DOHH2 (cell line): ENCODE measurements at regions not wholly inside any gene's neighbourhood (a gene's known extent, or its start where the extent isn't known, plus 50 kb on each side); places are given as distances from the start of the nearest gene placed in this dataset.

ENCODE experiments used
- EZH2phosphoT487 ChIP-seq: fragments of 200-600 bp; sonication (generic); IDR thresholded peaks from 2 replicates; pipeline ENCODE4 v1.6.1; 2017; ENCODE audit warnings: borderline replicate concordance, mild to moderate bottlenecking, antibody characterized with exemption, low read length, moderate library complexity, mixed read lengths
- TF ChIP-seq, protein P1 (sequence below): fragments of 200-600 bp; sonication (generic); IDR thresholded peaks from one replicate; pipeline ENCODE4 v1.5.1; 2014; ENCODE audit warnings: antibody characterized with exemption, mild to moderate bottlenecking, low read depth, low read length; ENCODE audit not compliant: poor library complexity, severe bottlenecking

DNA sequence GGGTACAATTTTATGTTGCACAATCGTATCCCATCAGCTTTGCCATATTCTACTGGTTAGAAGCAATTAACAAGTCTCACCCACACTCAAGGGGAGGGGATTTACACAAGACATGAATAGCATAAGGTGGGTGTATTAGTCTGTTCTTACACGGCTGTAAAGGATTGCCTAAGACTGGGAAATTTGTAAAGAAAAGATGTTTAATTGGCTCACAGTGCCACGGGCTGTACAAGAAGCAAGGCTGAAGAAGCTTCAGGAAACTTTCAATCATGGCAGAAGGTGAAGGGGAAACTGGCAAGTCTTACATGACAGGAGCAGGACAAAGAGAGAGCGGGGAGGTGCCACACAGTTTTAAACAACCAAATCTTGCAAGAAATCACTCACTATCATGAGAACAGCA lies 231.8 kb upstream of the AMIGO2 start:
- TF ChIP-seq, protein P1, sequence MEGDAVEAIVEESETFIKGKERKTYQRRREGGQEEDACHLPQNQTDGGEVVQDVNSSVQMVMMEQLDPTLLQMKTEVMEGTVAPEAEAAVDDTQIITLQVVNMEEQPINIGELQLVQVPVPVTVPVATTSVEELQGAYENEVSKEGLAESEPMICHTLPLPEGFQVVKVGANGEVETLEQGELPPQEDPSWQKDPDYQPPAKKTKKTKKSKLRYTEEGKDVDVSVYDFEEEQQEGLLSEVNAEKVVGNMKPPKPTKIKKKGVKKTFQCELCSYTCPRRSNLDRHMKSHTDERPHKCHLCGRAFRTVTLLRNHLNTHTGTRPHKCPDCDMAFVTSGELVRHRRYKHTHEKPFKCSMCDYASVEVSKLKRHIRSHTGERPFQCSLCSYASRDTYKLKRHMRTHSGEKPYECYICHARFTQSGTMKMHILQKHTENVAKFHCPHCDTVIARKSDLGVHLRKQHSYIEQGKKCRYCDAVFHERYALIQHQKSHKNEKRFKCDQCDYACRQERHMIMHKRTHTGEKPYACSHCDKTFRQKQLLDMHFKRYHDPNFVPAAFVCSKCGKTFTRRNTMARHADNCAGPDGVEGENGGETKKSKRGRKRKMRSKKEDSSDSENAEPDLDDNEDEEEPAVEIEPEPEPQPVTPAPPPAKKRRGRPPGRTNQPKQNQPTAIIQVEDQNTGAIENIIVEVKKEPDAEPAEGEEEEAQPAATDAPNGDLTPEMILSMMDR, result no peak
- TF ChIP-seq EZH2phosphoT487, result no peak
